LNCAP (cell line): ENCODE measurements at regions not wholly inside any gene's neighbourhood (a gene's known extent, or its start where the extent isn't known, plus 50 kb on each side); places are given as distances from the start of the nearest gene placed in this dataset.

ENCODE experiments used
- TF ChIP-seq, protein P1 (sequence below): fragments of 450-650 bp; IDR thresholded peaks from 2 replicates; pipeline ENCODE4 v1.5.1; 2017; ENCODE audit warnings: mild to moderate bottlenecking

DNA sequence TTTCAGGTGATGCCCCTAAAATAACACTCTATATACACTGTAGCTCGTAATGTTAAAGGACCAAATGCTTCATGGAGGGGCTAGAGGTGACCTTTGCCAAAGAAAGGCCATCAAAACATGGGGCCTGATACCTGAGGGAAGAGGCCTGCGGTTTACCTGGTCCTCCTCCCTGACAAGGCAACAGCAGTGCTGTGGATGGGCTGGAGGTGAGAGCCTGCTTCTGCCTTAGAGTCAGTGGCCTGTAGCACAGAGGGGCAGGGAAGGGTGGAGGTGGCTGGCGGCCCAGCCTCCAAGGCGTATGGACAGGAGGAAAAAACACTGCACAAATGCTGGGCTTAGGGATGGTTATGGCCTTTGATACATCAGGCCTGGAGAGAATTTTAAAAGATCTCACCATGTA is 137.8 kb upstream of the USP38 start:
- TF ChIP-seq, protein P1, sequence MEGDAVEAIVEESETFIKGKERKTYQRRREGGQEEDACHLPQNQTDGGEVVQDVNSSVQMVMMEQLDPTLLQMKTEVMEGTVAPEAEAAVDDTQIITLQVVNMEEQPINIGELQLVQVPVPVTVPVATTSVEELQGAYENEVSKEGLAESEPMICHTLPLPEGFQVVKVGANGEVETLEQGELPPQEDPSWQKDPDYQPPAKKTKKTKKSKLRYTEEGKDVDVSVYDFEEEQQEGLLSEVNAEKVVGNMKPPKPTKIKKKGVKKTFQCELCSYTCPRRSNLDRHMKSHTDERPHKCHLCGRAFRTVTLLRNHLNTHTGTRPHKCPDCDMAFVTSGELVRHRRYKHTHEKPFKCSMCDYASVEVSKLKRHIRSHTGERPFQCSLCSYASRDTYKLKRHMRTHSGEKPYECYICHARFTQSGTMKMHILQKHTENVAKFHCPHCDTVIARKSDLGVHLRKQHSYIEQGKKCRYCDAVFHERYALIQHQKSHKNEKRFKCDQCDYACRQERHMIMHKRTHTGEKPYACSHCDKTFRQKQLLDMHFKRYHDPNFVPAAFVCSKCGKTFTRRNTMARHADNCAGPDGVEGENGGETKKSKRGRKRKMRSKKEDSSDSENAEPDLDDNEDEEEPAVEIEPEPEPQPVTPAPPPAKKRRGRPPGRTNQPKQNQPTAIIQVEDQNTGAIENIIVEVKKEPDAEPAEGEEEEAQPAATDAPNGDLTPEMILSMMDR, result no peak

DNA sequence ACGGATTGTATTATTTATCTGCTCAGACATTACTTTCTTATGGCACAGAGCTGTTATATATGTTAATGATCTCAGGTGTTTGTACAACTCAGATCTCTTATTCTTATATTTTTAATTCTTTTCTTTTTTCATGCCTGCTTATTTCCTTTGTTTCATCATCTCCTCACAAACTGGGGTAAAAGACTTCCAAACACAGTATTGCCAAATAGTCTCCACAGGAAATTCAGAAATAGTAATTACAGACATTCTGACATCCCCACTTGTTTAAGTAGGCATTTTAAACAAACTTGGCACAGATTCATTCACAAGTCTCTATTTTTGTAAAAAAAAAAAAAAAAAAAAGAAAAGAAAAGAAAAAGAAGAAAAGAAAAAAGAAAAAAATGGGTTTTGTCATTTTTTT is 129.7 kb upstream of the USP38 start:
- TF ChIP-seq, protein P1, result no peak

DNA sequence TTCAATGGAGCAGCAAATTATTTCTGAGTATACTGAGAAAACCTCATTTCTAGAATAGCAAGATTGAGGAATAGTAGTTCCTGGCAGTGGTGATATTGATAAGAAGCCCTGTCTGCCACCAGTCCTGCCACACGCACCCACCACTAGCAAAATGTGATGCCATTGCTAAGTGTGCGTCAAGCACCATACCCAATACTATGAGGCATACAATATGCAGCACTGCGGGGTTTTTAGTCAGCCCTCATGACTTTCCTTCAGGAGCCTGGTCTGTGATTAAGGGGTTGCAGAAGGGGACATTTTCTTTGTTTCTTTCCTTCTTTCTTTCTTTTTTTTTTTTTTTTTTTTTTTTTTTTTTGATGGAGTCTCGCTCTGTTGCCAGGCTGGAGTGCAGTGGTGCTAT is 128.7 kb upstream of the USP38 start:
- TF ChIP-seq, protein P1, result no peak

DNA sequence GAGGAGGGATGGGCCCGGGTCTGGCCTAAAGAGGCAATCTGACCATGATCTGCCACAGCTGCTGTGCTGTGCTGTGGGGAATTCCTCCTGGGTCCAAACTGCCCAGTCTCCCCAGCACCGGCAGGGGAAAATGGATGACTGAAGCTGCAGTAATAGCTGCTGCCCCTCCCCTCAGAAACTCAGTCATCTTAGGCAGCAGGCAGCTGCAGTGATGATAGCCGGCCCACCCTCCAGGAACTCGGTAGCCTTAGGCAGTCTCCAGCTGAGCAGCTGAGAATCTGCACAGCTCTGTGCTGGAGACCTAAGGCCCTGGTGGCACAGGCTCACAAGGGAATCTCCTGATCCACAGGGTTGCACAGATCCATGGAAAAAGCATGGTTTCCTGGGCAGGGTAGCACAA is 113.4 kb upstream of the USP38 start:
- TF ChIP-seq, protein P1, result no peak

DNA sequence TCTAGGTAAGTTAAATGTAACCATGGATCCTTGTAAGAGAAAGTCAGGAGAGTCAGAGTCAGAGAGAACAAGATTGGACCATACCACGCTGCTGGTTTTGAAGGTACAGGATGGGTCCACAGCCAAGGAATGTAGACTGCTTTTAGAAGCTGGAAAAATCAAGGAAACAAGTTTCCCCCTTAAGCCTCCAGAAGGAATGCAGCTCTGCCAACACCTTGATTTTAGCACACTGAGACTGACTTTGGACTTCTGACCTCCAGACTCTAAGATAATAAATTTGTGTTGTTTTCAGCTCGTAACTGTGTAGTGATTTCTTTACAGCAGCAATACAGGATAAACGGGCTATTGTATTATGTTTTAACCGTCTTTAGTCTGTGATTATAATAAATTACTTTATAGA is 108.0 kb upstream of the USP38 start:
- TF ChIP-seq, protein P1, result no peak

DNA sequence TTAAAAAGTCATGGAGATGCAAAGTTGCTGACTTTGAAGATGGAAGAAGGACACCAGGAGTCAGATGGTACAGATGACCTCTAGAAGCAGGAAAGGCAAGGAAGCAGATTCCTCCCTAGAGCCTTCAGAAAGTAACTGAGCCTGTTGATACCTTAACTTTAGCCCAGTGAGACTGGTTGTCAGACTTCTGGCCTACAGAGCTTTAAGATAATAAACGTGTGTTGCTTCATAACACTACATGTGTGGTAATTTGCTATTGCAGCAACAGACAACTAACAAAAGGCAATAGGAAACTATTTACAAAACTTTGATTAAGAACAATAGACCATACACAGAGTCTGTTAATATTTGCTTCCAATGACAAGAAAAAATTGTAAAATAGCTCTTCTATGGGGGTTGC is 102.0 kb upstream of the USP38 start:
- TF ChIP-seq, protein P1, result no peak

DNA sequence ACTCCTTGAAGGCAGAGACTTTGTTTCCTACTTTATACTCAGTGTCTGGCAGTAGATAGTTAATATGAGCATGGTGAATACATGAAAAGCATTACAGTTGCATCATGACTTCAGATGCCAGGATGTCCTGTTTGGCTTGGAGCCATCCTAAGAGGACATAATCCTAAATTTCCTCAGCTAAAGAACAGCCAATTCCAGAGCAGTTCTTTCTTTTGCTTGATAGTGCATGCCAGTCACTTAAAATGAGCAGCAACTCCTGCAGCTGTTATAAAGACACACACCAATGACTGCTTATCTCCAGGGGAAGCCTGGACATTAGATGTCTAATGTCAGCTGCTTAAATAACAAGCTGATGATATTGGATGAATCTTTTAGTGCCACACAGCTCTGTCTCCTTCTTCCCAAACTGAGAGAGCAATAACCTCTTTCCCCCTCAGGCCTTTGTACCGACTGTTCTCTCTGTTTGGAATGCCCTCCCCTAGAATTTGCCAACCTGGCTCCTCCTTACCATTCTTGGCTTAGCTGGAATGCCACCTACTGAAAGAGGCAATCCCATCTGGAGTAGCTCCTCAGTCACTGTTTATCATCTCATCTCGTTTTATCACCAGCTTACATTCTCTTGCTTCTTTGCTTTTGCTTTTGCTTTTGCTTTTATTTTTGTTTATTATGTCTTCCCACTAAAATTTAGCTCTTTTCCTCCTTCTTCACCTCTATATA is 100.8 kb upstream of the USP38 start:
- TF ChIP-seq, protein P1, result no peak

DNA sequence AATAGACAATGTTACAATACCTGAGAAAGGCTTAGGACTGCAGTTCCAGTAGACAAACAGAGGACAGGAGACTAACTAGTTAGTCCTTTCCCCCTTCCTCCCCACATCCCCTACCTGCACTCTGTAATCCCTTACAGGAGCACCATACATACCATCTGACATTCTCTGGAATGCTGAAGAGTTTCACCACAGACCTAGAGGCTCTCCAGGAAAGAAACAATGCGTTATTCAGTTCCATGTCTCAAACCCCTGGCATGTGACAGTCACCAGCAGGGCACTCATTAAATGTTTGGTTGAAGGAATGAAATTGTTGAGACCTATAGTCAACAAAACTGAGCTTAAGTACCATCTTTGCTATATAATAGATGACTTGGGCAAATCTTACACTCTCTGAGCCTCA is 100.2 kb upstream of the USP38 start:
- TF ChIP-seq, protein P1, result no peak
